DMS 273 (cell line): ENCODE measurements at regions not wholly inside any gene's neighbourhood (a gene's known extent, or its start where the extent isn't known, plus 50 kb on each side); places are given as distances from the start of the nearest gene placed in this dataset.

ENCODE experiments used
- DNase-seq: peaks from one replicate; lab custom pipeline; 2025; ENCODE audit not compliant: unreplicated experiment; lab: John Stamatoyannopoulos, UW

GRCh38 chr10:124288486-124288885 lies 130.2 kb downstream of the OAT start:
- DNase-seq, result no peak

- no peak for DNase-seq
These were observed 130.9 kb downstream of the OAT start for GRCh38 chr10:124287791-124288190.

- DNase-seq, result no peak
These were observed 131.5 kb downstream of the OAT start for GRCh38 chr10:124287071-124287685.

- no peak for DNase-seq
These were observed 132.1 kb downstream of the OAT start for GRCh38 chr10:124286621-124287020.

- DNase-seq, result no peak
These were observed 132.9 kb downstream of the OAT start for GRCh38 chr10:124285587-124286527.

GRCh38 chr10:124283949-124284250 lies 134.8 kb downstream of the OAT start:
- no peak for DNase-seq

- no peak for DNase-seq
These were observed 135.3 kb downstream of the OAT start for GRCh38 chr10:124283215-124283948.

- no peak for DNase-seq
These were observed 136.4 kb downstream of the OAT start for GRCh38 chr10:124282326-124282725.

- DNase-seq, result no peak
These were observed 137.1 kb downstream of the OAT start for GRCh38 chr10:124281666-124282065.

- DNase-seq, result no peak
These were observed 137.8 kb downstream of the OAT start for GRCh38 chr10:124280916-124281315.

- no peak for DNase-seq
These were observed 138.8 kb downstream of the OAT start for GRCh38 chr10:124279882-124280281.

- DNase-seq, result no peak
These were observed 139.4 kb downstream of the OAT start for GRCh38 chr10:124279298-124279697.

GRCh38 chr10:124278356-124278755 lies 140.4 kb downstream of the OAT start:
- no peak for DNase-seq

GRCh38 chr10:124273141-124273540 lies 145.6 kb downstream of the OAT start:
- DNase-seq, result no peak

- DNase-seq, result no peak
These were observed 147.0 kb downstream of the OAT start for GRCh38 chr10:124271676-124272075.

GRCh38 chr10:124270530-124271327 lies 148.0 kb downstream of the OAT start:
- no peak for DNase-seq

GRCh38 chr10:124268976-124269375 lies 149.7 kb downstream of the OAT start:
- no peak for DNase-seq

GRCh38 chr10:124267911-124268549 lies 150.7 kb downstream of the OAT start:
- no peak for DNase-seq

GRCh38 chr10:124267231-124267885 lies 151.4 kb downstream of the OAT start:
- no peak for DNase-seq
